Stimulated activated CD4-positive, alpha-beta T cell treated with anti-CD3 and anti-CD28 coated beads, TNF-alpha, amount 100 ng/mL, for 1 hour (primary cell): ENCODE measurements at regions not wholly inside any gene's neighbourhood (a gene's known extent, or its start where the extent isn't known, plus 50 kb on each side); places are given as distances from the start of the nearest gene placed in this dataset.
A peak's percentile ranks its signal among the peaks of the same experiment; 100 is the strongest.
"Not testable (repeated sequence)": the region's sequence is repeated elsewhere in the genome, so short reads cannot be mapped to it uniquely, and the experiment has no call there.

Source experiments
- DNase-seq, 3 donors: peaks; one replicate each; pipeline ENCODE4 v3.0.0-alpha.2; 2020; ENCODE audit warnings: low read depth in 3 of 3, low spot score in 1 of 3

- not testable (repeated sequence) for DNase-seq
Observed at GRCh38 chr3:130151555-130151954, 69.9 kb downstream of the ALG1L2 start.

- not testable (repeated sequence) for DNase-seq
Observed at GRCh38 chr3:130153247-130153646, 71.6 kb downstream of the ALG1L2 start.

GRCh38 chr3:130155464-130155863 is 73.8 kb downstream of the ALG1L2 start:
- DNase-seq, result not testable (repeated sequence)

- not testable (repeated sequence) for DNase-seq
Observed at GRCh38 chr3:130166856-130167255, 85.2 kb downstream of the ALG1L2 start.

- not testable (repeated sequence) for DNase-seq
Observed at GRCh38 chr3:130175195-130175594, 93.6 kb downstream of the ALG1L2 start.

- DNase-seq, result not testable (repeated sequence)
Observed at GRCh38 chr3:130176476-130177256, 95.0 kb downstream of the ALG1L2 start.

- DNase-seq, result not testable (repeated sequence)
Observed at GRCh38 chr3:130178835-130179234, 97.2 kb downstream of the ALG1L2 start.

- peak; percentile 2 to 12 (median 4) for DNase-seq
Observed at GRCh38 chr3:130179353-130179970, 97.8 kb downstream of the ALG1L2 start.

- DNase-seq, result not testable (repeated sequence)
Observed at GRCh38 chr3:130182475-130182874, 100.8 kb downstream of the ALG1L2 start.

- not testable (repeated sequence) for DNase-seq
Observed at GRCh38 chr3:130183689-130184088, 102.1 kb downstream of the ALG1L2 start.

- DNase-seq, result not testable (repeated sequence)
Observed at GRCh38 chr3:130184152-130185024, 102.8 kb downstream of the ALG1L2 start.

- not testable (repeated sequence) for DNase-seq
Observed at GRCh38 chr3:130201272-130201671, 119.6 kb downstream of the ALG1L2 start.

- not testable (repeated sequence) for DNase-seq
Observed at GRCh38 chr3:130203633-130204032, 122.0 kb downstream of the ALG1L2 start.

- no peak for DNase-seq
Observed at GRCh38 chr3:130227540-130227939, 117.9 kb upstream of the COL6A5 start.

- DNase-seq, result no peak
Observed at GRCh38 chr3:130242850-130243569, 102.5 kb upstream of the COL6A5 start.

GRCh38 chr3:130243808-130244207 is 101.7 kb upstream of the COL6A5 start:
- no peak for DNase-seq

GRCh38 chr3:130250982-130251381 is 94.5 kb upstream of the COL6A5 start:
- DNase-seq, result no peak

GRCh38 chr3:130255442-130255841 is 90.0 kb upstream of the COL6A5 start:
- no peak for DNase-seq

- DNase-seq, result no peak
Observed at GRCh38 chr3:130256821-130257340, 88.6 kb upstream of the COL6A5 start.

- DNase-seq, result no peak
Observed at GRCh38 chr3:130258532-130258952, 86.9 kb upstream of the COL6A5 start.
